ENCODE measurements at regions not wholly inside any gene's neighbourhood (a gene's known extent, or its start where the extent isn't known, plus 50 kb on each side); places are given as distances from the start of the nearest gene placed in this dataset.

DNA sequence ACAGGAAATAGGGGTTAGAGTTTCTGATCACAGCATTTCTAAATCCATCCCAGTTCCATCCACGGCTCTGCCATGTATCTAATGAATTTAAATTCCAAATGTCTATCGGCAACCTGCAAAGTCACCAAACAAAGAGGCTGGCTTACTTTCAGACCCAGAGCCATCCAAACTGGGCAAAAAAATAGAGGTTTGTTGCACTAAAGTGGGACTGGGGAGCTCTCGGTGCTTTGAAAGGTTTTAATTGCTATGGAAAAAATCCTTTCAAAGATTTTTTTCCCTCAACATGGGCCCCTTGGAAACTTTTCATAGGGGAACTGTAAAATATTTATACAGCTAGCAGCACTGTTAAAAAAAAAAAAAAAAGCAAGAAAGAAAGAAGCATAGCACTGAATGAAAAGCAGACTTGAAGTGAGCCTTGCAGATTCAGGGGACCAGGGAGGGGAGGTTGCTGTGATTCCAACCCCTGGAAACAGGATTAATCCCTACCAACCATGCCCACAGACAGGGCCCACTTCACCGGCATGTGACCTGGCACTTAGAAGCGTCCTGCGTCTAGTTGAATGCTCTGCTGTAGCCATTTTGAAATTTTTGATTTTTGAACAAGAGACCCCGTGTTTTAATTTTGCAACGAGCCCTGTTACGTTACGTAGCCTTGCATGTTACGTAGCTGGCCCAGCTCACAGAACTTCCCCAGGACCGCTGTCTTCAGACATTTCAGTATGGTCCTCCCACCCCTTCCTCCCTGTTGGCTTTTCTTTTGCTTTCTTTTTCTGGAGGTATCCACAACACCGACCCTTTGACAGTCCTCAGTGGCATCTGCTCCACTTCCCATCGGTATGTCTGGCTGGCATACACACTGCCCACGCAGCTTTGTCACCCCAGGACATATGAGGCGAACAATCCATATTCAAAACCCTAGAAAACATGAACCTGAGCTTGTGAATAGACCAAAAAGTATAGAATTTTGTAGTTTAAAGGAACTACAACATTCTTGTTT lies 105.3 kb upstream of the NFIB start:
- TF ChIP-seq CTBP1 (IDR thresholded peaks at IDR 0.05; ENCODE audit: borderline replicate concordance) (no peak), FOXM1 (IDR thresholded peaks at IDR 0.05; ENCODE audit: borderline replicate concordance) (no peak)

Data from HEK293T (cell line).